GM19468 (cell line): ENCODE measurements at regions not wholly inside any gene's neighbourhood (a gene's known extent, or its start where the extent isn't known, plus 50 kb on each side); places are given as distances from the start of the nearest gene placed in this dataset.
"Not testable (repeated sequence)": the region's sequence is repeated elsewhere in the genome, so short reads cannot be mapped to it uniquely, and the experiment has no call there.

Source experiments
- ATAC-seq: cut with Tn5 transposase; IDR thresholded peaks from one replicate; pipeline ENCODE4 v1.9.1; 2021; ENCODE audit warnings: mild to moderate bottlenecking, moderate library complexity, moderate number of reproducible peaks; ENCODE audit not compliant: unreplicated experiment; ENCODE audit errors: extremely low read depth

- no peak for ATAC-seq
These were observed 503.6 kb upstream of the SYT4 start for GRCh38 chr18:43780782-43781340.

- ATAC-seq = no peak
These were observed 507.9 kb upstream of the SYT4 start for GRCh38 chr18:43785158-43785557.

GRCh38 chr18:43786893-43787292 is 509.6 kb upstream of the SYT4 start:
- no peak for ATAC-seq

GRCh38 chr18:43787721-43788120 is 510.4 kb upstream of the SYT4 start:
- not testable (repeated sequence) for ATAC-seq

- no peak for ATAC-seq
These were observed 512.1 kb upstream of the SYT4 start for GRCh38 chr18:43789234-43790000.

GRCh38 chr18:43793910-43794309 is 516.6 kb upstream of the SYT4 start:
- ATAC-seq = no peak

- ATAC-seq = no peak
These were observed 517.1 kb upstream of the SYT4 start for GRCh38 chr18:43794363-43794762.

- ATAC-seq = no peak
These were observed 520.1 kb upstream of the SYT4 start for GRCh38 chr18:43797347-43797746.

- ATAC-seq = no peak
These were observed 523.3 kb upstream of the SYT4 start for GRCh38 chr18:43800584-43800983.

- no peak for ATAC-seq
These were observed 528.4 kb upstream of the SYT4 start for GRCh38 chr18:43805646-43806194.

- no peak for ATAC-seq
These were observed 535.3 kb upstream of the SYT4 start for GRCh38 chr18:43812627-43813026.

- ATAC-seq = no peak
These were observed 542.1 kb upstream of the SYT4 start for GRCh38 chr18:43819397-43819796.

- no peak for ATAC-seq
These were observed 542.6 kb upstream of the SYT4 start for GRCh38 chr18:43819873-43820272.

GRCh38 chr18:43825768-43826167 is 548.5 kb upstream of the SYT4 start:
- ATAC-seq = no peak

GRCh38 chr18:43826215-43826614 is 548.9 kb upstream of the SYT4 start:
- ATAC-seq = no peak

GRCh38 chr18:43827311-43827710 is 550.0 kb upstream of the SYT4 start:
- ATAC-seq = no peak

- ATAC-seq = no peak
These were observed 553.0 kb upstream of the SYT4 start for GRCh38 chr18:43830303-43830702.

- ATAC-seq = no peak
These were observed 553.7 kb upstream of the SYT4 start for GRCh38 chr18:43830947-43831346.

GRCh38 chr18:43846299-43846698 is 569.0 kb upstream of the SYT4 start:
- ATAC-seq = no peak

- ATAC-seq = no peak
These were observed 570.1 kb upstream of the SYT4 start for GRCh38 chr18:43847164-43848091.

GRCh38 chr18:43849831-43850230 is 572.5 kb upstream of the SYT4 start:
- not testable (repeated sequence) for ATAC-seq
